Activated naive CD4-positive, alpha-beta T cell treated with anti-CD3 and anti-CD28 coated beads, Interleukin-2, amount 50 U/mL, for 72 hours (primary cell): ENCODE measurements at regions not wholly inside any gene's neighbourhood (a gene's known extent, or its start where the extent isn't known, plus 50 kb on each side); places are given as distances from the start of the nearest gene placed in this dataset.

Source experiments
- ATAC-seq, 2 donors: fragments of 150-1000 bp; cut with Tn5 transposase; 2 replicates each; pipeline ENCODE4 v1.10.0; 2021; ENCODE audit warnings: mild to moderate bottlenecking in 2 of 2, moderate library complexity in 2 of 2
- DNase-seq, 2 donors: peaks; one replicate each; pipeline ENCODE4 v3.0.0; 2021 to 2022; ENCODE audit warnings: low spot score in 2 of 2
- H3K27ac Mint-ChIP-seq, 2 donors: one replicate each; pipeline ENCODE4 v1.8.0; 2022; ENCODE audit warnings: mild to moderate bottlenecking in 2 of 2, mixed read lengths in 2 of 2
- H3K36me3 Mint-ChIP-seq, 2 donors: one replicate each; pipeline ENCODE4 v1.8.0; 2022; ENCODE audit warnings: mixed read lengths in 2 of 2
- H3K9me3 Mint-ChIP-seq, 2 donors: one replicate each; pipeline ENCODE4 v1.8.0; 2022; ENCODE audit warnings: mixed read lengths in 2 of 2

DNA sequence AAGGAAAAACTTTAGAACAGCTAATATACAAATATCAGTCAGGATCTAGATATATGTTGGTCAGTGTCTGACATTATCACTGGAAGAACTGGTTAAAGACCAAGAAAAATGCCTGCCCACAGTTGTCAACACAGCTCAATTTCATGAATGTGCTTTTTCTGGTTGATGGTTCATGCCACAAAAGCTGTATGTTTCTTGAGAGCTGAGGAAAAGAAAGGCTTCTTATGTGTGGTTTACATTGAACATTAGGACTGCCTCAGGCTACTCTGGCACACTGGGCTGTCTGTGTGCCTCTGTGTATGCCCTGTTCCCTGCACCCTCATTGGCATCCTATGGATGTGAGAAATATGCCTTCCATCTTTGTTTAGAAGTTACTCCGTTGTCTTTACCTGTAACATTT is 218.8 kb upstream of the RGS6 start:
- DNase-seq (no peak), ATAC-seq (no peak)
- H3K9me3 Mint-ChIP-seq: peaks cover 0 to 4% of the 10 kb centered on the region in 2 donors
- no peak overlapping the region for H3K27ac Mint-ChIP-seq
- H3K36me3 Mint-ChIP-seq: peaks cover 14 to 16% of the 10 kb centered on the region in 2 donors

GRCh38 chr14:71714225-71714624 is 218.0 kb upstream of the RGS6 start:
- DNase-seq (no peak), ATAC-seq (no peak)
- H3K27ac Mint-ChIP-seq: no peak overlapping the region
- H3K36me3 Mint-ChIP-seq: peaks cover 13 to 14% of the 10 kb centered on the region in 2 donors
- peaks cover 0 to 4% of the 10 kb centered on the region in 2 donors for H3K9me3 Mint-ChIP-seq

- H3K36me3 Mint-ChIP-seq: peaks cover 15% of the 10 kb centered on the region in 2 donors
- no peak overlapping the region for H3K27ac Mint-ChIP-seq
- ATAC-seq: no peak
These were observed 216.0 kb upstream of the RGS6 start for GRCh38 chr14:71716041-71716772.

DNA sequence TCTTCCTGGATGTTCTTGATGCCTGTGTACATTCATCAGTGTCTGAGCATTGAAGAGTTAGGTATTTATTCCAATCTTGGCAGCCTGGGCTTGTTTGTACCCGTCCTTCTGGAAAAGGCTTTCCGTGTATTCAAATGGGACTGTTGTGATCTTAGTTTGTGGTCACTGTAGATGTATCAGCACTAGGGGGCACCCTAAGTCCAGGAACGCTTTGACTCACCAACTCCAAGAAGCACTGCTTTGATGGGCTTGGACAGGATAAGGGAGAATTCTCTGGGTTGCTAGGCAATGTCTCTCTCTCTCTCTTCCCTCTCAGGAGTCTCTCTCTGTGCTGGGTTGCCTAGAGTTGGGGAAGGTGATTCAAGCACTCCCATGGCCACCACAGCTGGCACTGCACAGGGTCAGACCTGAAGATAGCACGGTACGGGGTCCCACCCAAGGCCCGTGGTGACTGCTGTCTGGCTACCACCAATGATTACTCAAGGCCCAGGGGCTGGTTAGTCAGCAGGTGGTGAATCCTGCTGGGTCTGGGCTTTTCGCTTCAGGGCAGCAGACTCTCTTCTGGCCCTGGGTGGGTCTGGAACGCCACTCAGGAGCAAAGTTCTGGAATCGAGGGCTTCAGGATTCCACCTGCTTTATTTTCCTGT is 211.1 kb upstream of the RGS6 start:
- peaks cover 5 to 15% of the 10 kb centered on the region in 2 donors for H3K36me3 Mint-ChIP-seq
- H3K27ac Mint-ChIP-seq: peak overlapping the region in 1 of 2 donors; percentile 8
- peak; percentile 55 to 68 for ATAC-seq
- no peaks in the 10 kb centered on the region for H3K9me3 Mint-ChIP-seq
- DNase-seq: peak in 1 of 2 donors; percentile 19

More at GRCh38 chr14:71716041-71716772, 216.0 kb upstream of the RGS6 start:
- H3K9me3 Mint-ChIP-seq: peaks cover 0 to 3% of the 10 kb centered on the region in 2 donors
- no peak for DNase-seq

- ATAC-seq: no peak
- H3K27ac Mint-ChIP-seq: peak overlapping the region in 1 of 2 donors; percentile 8
- no peaks in the 10 kb centered on the region for H3K9me3 Mint-ChIP-seq
- no peak for DNase-seq
- H3K36me3 Mint-ChIP-seq: peaks cover 5 to 15% of the 10 kb centered on the region in 2 donors
These were observed 210.4 kb upstream of the RGS6 start for GRCh38 chr14:71721791-71722190.

GRCh38 chr14:71722885-71723284 is 209.3 kb upstream of the RGS6 start:
- Mint-ChIP-seq H3K36me3 (peaks cover 5 to 15% of the 10 kb centered on the region in 2 donors), H3K27ac (peak overlapping the region in 1 of 2 donors; percentile 66)
- no peak for DNase-seq

GRCh38 chr14:71725922-71726579 is 206.2 kb upstream of the RGS6 start:
- DNase-seq (no peak), ATAC-seq (peak in 1 of 2 donors; percentile 76)
- peaks cover under 1 to 10% of the 10 kb centered on the region in 2 donors for H3K36me3 Mint-ChIP-seq
- H3K9me3 Mint-ChIP-seq: no peaks in the 10 kb centered on the region
- peak overlapping the region; percentile 59 to 82 for H3K27ac Mint-ChIP-seq

More at GRCh38 chr14:71722885-71723284, 209.3 kb upstream of the RGS6 start:
- ATAC-seq: no peak
- no peaks in the 10 kb centered on the region for H3K9me3 Mint-ChIP-seq

DNA sequence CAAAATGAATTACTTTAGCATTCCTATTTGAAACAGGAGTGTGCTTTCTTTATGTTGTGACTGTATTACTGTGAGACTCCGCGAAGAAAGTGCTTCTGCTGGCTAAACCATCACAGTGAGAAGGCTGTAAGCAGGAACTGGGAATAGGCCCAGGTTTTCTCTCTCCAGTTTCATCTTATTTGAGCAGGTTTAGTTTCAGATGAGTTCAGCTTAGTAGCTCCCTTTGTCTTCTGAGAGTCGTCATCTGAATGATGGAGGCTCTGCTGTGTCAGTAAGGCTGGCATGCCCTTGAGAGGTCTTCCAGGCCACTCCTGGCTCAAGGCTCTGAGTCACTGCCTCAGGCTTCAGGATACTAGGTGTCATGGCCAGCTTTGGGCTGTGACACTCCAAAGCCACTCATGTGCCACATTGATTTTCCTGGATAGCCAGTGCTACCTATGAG is 205.6 kb upstream of the RGS6 start:
- DNase-seq (no peak), ATAC-seq (no peak)
- no peaks in the 10 kb centered on the region for H3K9me3 Mint-ChIP-seq
- H3K36me3 Mint-ChIP-seq: peaks cover 0 to 9% of the 10 kb centered on the region in 2 donors
- H3K27ac Mint-ChIP-seq: peak overlapping the region in 1 of 2 donors; percentile 63

DNA sequence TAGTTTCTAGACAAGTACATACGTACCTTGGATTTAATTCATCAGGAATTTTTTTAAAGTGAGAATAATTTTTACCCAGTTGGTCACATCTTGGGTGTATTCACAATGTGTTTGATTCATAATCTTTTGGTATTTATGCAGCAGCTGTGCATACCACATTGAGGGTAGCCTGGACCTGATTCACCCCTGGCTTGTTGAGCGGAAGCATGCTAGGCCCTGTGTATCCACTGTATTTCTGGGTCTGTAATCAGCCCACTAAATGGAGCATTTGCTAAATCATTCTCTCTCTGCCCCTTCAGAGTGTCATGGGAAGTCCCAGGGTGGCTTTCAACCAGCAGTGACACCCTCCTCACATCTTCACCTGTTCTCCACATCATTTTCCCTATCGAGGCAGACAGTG is 203.8 kb upstream of the RGS6 start:
- DNase-seq (no peak), ATAC-seq (no peak)
- H3K9me3 Mint-ChIP-seq: no peaks in the 10 kb centered on the region
- peaks cover 0 to 9% of the 10 kb centered on the region in 2 donors for H3K36me3 Mint-ChIP-seq
- no peak overlapping the region for H3K27ac Mint-ChIP-seq

DNA sequence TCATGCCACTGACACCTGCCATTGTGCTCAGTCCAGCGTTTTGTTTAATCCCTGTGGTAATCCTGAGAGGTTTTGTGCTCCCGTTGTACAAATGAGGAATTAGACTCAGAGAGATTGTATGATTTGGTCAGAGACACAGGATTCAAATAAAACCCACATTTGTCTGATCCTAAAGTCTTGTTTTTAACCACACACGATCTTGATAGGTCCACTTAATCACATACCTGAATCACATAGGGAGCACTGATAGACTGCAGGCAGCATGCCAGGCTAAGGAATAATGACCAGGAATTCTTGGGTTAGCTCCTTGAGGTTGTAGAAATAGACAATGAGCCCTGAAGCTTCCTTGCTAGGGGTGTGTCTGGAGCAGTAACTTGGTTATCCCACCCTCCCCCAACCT is 202.6 kb upstream of the RGS6 start:
- Mint-ChIP-seq H3K27ac (no peak overlapping the region), H3K9me3 (no peaks in the 10 kb centered on the region), H3K36me3 (peaks cover 0 to 9% of the 10 kb centered on the region in 2 donors)
- ATAC-seq: no peak
- DNase-seq: no peak

DNA sequence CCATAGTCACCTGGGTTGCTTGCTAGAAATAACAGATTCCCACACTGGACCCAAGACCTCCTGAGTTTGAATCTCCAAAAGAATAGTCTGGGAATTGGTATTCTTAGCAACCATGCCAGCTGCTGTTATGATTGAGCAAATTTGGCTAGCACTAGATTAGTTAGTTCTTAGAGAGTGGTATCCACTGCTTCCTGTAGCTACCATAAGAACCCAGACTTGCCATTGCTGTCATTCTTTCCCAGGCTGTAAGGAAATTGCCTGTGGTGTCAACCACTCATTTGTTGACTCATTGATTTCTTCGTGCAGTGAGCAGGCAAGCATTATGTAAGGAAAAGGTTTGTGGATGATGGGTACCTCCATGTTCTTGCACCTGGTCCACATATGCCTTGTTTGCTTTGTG is 201.8 kb upstream of the RGS6 start:
- Mint-ChIP-seq H3K36me3 (peaks cover 0 to 5% of the 10 kb centered on the region in 2 donors), H3K27ac (peak overlapping the region in 1 of 2 donors; percentile 33), H3K9me3 (no peaks in the 10 kb centered on the region)
- ATAC-seq: peak; percentile 26 to 32
- no peak for DNase-seq

DNA sequence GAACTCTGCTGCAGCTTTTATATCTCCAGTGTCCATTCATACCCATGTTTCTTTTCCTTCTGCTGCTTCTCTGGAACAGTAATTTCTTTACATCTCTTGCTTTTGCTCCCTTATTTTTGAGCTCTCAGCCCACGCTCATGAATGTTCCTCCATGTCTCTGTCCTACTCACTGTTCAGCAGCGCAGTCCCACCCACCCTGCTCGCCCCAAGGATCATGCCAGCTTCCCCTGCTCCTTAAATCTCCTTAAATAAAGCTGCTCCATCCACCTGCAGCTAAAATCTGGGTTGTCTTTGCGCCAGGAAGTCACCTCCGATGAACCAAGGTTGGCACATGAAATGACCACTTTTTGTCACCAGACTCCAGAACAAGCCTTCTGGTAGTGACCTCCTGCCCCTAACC is 201.1 kb upstream of the RGS6 start:
- no peaks in the 10 kb centered on the region for H3K36me3 Mint-ChIP-seq
- H3K9me3 Mint-ChIP-seq: no peaks in the 10 kb centered on the region
- H3K27ac Mint-ChIP-seq: no peak overlapping the region
- DNase-seq (no peak), ATAC-seq (no peak)

DNA sequence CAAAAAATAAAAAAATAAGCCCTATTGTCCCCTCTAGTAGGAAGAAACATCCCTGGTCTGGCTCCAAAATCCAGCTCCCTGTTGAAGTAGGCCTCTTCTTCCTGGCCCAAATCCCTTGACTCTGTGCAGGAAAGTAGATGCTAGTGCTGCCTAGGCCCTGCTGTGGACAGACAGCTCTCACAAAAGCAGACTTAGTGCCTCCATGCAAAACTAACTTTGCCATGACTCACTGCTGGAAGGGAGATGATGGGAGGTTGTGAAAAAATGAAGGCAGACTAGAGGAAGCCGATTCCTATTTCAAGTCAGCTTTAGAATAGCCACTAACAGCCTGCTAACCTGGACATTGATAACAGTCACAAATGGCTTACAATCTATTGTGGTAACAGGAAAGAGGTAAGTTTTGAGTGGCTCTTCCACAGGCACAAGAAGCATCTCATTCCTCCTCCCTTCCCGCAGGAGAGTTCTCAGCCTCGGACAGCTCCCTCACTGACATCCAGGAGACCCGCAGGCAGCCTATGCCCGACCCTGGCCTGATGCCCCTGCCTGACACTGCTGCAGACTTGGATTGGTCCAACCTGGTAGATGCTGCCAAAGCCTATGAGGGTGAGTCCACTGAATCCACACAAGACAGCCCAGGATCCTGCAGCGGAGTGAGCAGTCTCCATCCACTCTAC is 198.9 kb upstream of the RGS6 start:
- DNase-seq: no peak
- Mint-ChIP-seq H3K36me3 (no peaks in the 10 kb centered on the region), H3K27ac (peak overlapping the region in 1 of 2 donors; percentile 14), H3K9me3 (no peaks in the 10 kb centered on the region)
- no peak for ATAC-seq

DNA sequence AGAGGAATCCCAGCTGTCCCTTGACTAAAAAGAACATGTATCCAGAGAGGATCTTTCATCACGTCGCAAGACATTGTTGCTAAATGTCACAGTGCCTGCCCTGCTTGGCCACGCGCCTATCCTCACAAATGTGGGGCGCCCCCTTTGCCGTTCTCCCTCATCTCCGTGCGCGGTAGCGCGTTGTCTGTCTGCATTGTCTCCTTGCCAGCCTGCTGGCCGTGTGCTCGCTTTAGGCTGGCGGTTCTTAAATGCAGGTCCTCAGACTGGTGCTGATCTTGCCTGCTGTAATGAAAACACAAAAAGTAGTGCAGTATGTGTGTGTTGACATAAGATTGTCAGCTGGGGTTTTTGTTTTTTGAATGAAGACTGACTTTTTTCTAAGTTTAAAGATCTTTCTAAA is 198.2 kb upstream of the RGS6 start:
- no peak for ATAC-seq
- no peaks in the 10 kb centered on the region for H3K9me3 Mint-ChIP-seq
- H3K27ac Mint-ChIP-seq: peak overlapping the region in 1 of 2 donors; percentile 52
- no peak for DNase-seq
- no peaks in the 10 kb centered on the region for H3K36me3 Mint-ChIP-seq

DNA sequence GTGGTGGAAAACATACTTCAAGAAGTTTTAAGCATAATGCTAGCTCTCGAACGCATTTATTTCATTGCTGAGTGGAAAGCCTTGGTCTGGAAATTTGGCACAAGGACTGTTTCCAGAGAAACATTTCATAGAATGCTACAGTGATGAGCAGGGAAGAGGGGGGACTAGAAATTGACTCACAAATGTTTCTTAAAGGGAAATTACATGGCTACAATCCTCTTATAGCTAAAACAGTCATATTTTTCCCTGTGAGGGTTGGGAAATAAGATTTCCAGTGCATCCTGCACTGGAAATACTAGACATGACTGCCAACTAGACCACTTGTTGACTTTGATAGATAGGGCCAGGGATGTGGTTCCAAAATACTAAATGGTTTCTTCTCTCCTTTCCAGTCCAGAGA is 197.3 kb upstream of the RGS6 start:
- H3K9me3 Mint-ChIP-seq: no peaks in the 10 kb centered on the region
- DNase-seq: no peak
- H3K27ac Mint-ChIP-seq: no peak overlapping the region
- no peaks in the 10 kb centered on the region for H3K36me3 Mint-ChIP-seq
- no peak for ATAC-seq

- ATAC-seq (no peak), DNase-seq (no peak)
- Mint-ChIP-seq H3K36me3 (no peaks in the 10 kb centered on the region), H3K27ac (peak overlapping the region in 1 of 2 donors; percentile 82), H3K9me3 (no peaks in the 10 kb centered on the region)
These were observed 194.5 kb upstream of the RGS6 start for GRCh38 chr14:71737760-71738159.
